ENCODE measurements at regions not wholly inside any gene's neighbourhood (a gene's known extent, or its start where the extent isn't known, plus 50 kb on each side); places are given as distances from the start of the nearest gene placed in this dataset.

DNA sequence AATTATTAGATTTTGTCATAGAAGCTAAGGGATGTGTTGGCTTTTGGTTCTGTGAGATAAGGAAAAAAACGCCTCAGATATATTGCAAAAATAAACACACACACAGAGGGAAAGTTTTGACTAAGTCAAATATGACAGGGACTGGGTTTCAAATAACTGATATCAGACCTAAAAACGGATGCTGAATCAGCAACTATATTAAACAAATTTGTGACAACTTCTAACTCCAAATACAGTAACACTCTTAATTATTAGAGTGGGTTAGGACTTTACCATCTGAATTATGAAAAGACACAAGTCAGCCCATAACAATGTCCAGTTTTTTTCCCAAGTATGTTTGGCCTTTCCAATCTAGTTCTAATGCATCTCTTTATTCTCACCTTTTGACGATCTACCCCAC lies 2693.1 kb downstream of the ARAP2 start:
- Histone ChIP-seq H3K4me3 (no peak overlapping the region), H3K36me3 (replicated peaks in 1 of 2) (no peaks in the 10 kb centered on the region), H3K9me3 (replicated peaks in 1 of 3) (no peaks in the 10 kb centered on the region), H3K4me1 (replicated peaks in 1 of 2) (no peaks in the 10 kb centered on the region), H3K27ac (no peak overlapping the region), H3K27me3 (no peaks in the 10 kb centered on the region)
- TF ChIP-seq, protein P1, sequence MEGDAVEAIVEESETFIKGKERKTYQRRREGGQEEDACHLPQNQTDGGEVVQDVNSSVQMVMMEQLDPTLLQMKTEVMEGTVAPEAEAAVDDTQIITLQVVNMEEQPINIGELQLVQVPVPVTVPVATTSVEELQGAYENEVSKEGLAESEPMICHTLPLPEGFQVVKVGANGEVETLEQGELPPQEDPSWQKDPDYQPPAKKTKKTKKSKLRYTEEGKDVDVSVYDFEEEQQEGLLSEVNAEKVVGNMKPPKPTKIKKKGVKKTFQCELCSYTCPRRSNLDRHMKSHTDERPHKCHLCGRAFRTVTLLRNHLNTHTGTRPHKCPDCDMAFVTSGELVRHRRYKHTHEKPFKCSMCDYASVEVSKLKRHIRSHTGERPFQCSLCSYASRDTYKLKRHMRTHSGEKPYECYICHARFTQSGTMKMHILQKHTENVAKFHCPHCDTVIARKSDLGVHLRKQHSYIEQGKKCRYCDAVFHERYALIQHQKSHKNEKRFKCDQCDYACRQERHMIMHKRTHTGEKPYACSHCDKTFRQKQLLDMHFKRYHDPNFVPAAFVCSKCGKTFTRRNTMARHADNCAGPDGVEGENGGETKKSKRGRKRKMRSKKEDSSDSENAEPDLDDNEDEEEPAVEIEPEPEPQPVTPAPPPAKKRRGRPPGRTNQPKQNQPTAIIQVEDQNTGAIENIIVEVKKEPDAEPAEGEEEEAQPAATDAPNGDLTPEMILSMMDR (IDR thresholded peaks at IDR 0.05) = no peak
- no peak for TF ChIP-seq POLR2A (IDR thresholded peaks at IDR 0.05)
- 53 to 63% (median 54%) methylated on average over 3 of the region's 3 CpGs for WGBS, 4 donors
- intact Hi-C loops (cut with DNase I) = no loop called here
- no peak for DNase-seq

GRCh38 chr4:33561259-33561658 lies 2683.1 kb downstream of the ARAP2 start:
- Histone ChIP-seq H3K4me3 (no peak overlapping the region), H3K9me3 (replicated peaks in 1 of 3) (no peaks in the 10 kb centered on the region), H3K27ac (no peak overlapping the region), H3K27me3 (no peaks in the 10 kb centered on the region), H3K36me3 (replicated peaks in 1 of 2) (no peaks in the 10 kb centered on the region), H3K4me1 (replicated peaks in 1 of 2) (no peaks in the 10 kb centered on the region)
- intact Hi-C loops (cut with DNase I) = no loop called here
- 72 to 88% (median 81%) methylated on average over 2 of the region's 2 CpGs for WGBS, 4 donors
- no peak for TF ChIP-seq POLR2A (IDR thresholded peaks at IDR 0.05)
- TF ChIP-seq, protein P1 (IDR thresholded peaks at IDR 0.05) = no peak
- no peak for DNase-seq

- Histone ChIP-seq H3K36me3 (replicated peaks in 1 of 2) (no peaks in the 10 kb centered on the region), H3K4me3 (no peak overlapping the region), H3K4me1 (replicated peaks in 1 of 2) (no peaks in the 10 kb centered on the region), H3K27me3 (no peaks in the 10 kb centered on the region), H3K27ac (no peak overlapping the region), H3K9me3 (replicated peaks in 1 of 3) (no peaks in the 10 kb centered on the region)
- no peak for DNase-seq
- intact Hi-C loops (cut with DNase I) = no loop called here
- 74 to 83% (median 77%) methylated on average over 2 of the region's 2 CpGs for WGBS, 4 donors
- TF ChIP-seq, protein P1 (IDR thresholded peaks at IDR 0.05) = no peak
- TF ChIP-seq POLR2A (IDR thresholded peaks at IDR 0.05) = no peak
These were observed 2677.7 kb downstream of the ARAP2 start for GRCh38 chr4:33566649-33567048.

GRCh38 chr4:33577791-33578190 lies 2666.5 kb downstream of the ARAP2 start:
- H3K4me1 ChIP-seq (replicated peaks in 1 of 2) = no peaks in the 10 kb centered on the region
- no peaks in the 10 kb centered on the region for H3K36me3 ChIP-seq (replicated peaks in 1 of 2)
- no peak overlapping the region for H3K27ac ChIP-seq
- intact Hi-C loops (cut with DNase I) = no loop called here
- DNase-seq = no peak
- H3K4me3 ChIP-seq = no peak overlapping the region
- TF ChIP-seq, protein P1 (IDR thresholded peaks at IDR 0.05) = no peak
- no peak for TF ChIP-seq POLR2A (IDR thresholded peaks at IDR 0.05)
- H3K27me3 ChIP-seq = no peaks in the 10 kb centered on the region
- H3K9me3 ChIP-seq (replicated peaks in 1 of 3) = no peaks in the 10 kb centered on the region
- 82 to 85% (median 82%) methylated on average over 6 of the region's 6 CpGs for WGBS, 4 donors

All from adrenal gland (tissue), 9 donors.